HG02938 (cell line): ENCODE measurements at regions not wholly inside any gene's neighbourhood (a gene's known extent, or its start where the extent isn't known, plus 50 kb on each side); places are given as distances from the start of the nearest gene placed in this dataset.

Experiments
- ATAC-seq: cut with Tn5 transposase; IDR thresholded peaks from one replicate; pipeline ENCODE4 v1.9.1; 2021; ENCODE audit warnings: mild to moderate bottlenecking, moderate library complexity; ENCODE audit not compliant: unreplicated experiment

GRCh38 chr21:25385341-25385740, 221.9 kb downstream of the MRPL39 start:
- ATAC-seq, result no peak

- no peak for ATAC-seq
Measured at GRCh38 chr21:25384782-25385181, 222.5 kb downstream of the MRPL39 start.

GRCh38 chr21:25383545-25383944, 223.7 kb downstream of the MRPL39 start:
- ATAC-seq, result no peak

- ATAC-seq, result no peak
Measured at GRCh38 chr21:25381936-25382452, 225.3 kb downstream of the MRPL39 start.

- ATAC-seq, result no peak
Measured at GRCh38 chr21:25375675-25376074, 231.6 kb downstream of the MRPL39 start.

GRCh38 chr21:25373126-25374082, 233.9 kb downstream of the MRPL39 start:
- no peak for ATAC-seq

GRCh38 chr21:25371841-25372425, 235.3 kb downstream of the MRPL39 start:
- ATAC-seq, result no peak

GRCh38 chr21:25370311-25370744, 237.0 kb downstream of the MRPL39 start:
- no peak for ATAC-seq

- ATAC-seq, result no peak
Measured at GRCh38 chr21:25369524-25370300, 237.6 kb downstream of the MRPL39 start.

- ATAC-seq, result no peak
Measured at GRCh38 chr21:25368531-25368930, 238.8 kb downstream of the MRPL39 start.

- no peak for ATAC-seq
Measured at GRCh38 chr21:25366116-25366515, 241.2 kb downstream of the MRPL39 start.

- no peak for ATAC-seq
Measured at GRCh38 chr21:25362375-25363267, 244.7 kb downstream of the MRPL39 start.

GRCh38 chr21:25361765-25362164, 245.5 kb downstream of the MRPL39 start:
- no peak for ATAC-seq

GRCh38 chr21:25361097-25361496, 246.2 kb downstream of the MRPL39 start:
- no peak for ATAC-seq

- no peak for ATAC-seq
Measured at GRCh38 chr21:25360593-25360992, 246.7 kb downstream of the MRPL39 start.

- ATAC-seq, result no peak
Measured at GRCh38 chr21:25359724-25360123, 247.6 kb downstream of the MRPL39 start.

- ATAC-seq, result no peak
Measured at GRCh38 chr21:25350056-25350455, 257.2 kb downstream of the MRPL39 start.

GRCh38 chr21:25343774-25344545, 263.3 kb downstream of the MRPL39 start:
- no peak for ATAC-seq

GRCh38 chr21:25342816-25343215, 264.5 kb downstream of the MRPL39 start:
- no peak for ATAC-seq
